IPS-18c (cell line): ENCODE measurements at regions not wholly inside any gene's neighbourhood (a gene's known extent, or its start where the extent isn't known, plus 50 kb on each side); places are given as distances from the start of the nearest gene placed in this dataset.
A peak's percentile ranks its signal among the peaks of the same experiment; 100 is the strongest.

ENCODE experiments used
- H3K4me3 ChIP-seq: 2 replicates; pipeline ENCODE4 v1.7.0; 2013; ENCODE audit warnings: low read depth, mild to moderate bottlenecking, low read length, moderate library complexity; ENCODE audit not compliant: insufficient read depth
- H3K9me3 ChIP-seq: one replicate; pipeline ENCODE4 v1.6.1; 2013; ENCODE audit warnings: mild to moderate bottlenecking, low read length, moderate library complexity; ENCODE audit not compliant: control insufficient read depth, insufficient read depth

DNA sequence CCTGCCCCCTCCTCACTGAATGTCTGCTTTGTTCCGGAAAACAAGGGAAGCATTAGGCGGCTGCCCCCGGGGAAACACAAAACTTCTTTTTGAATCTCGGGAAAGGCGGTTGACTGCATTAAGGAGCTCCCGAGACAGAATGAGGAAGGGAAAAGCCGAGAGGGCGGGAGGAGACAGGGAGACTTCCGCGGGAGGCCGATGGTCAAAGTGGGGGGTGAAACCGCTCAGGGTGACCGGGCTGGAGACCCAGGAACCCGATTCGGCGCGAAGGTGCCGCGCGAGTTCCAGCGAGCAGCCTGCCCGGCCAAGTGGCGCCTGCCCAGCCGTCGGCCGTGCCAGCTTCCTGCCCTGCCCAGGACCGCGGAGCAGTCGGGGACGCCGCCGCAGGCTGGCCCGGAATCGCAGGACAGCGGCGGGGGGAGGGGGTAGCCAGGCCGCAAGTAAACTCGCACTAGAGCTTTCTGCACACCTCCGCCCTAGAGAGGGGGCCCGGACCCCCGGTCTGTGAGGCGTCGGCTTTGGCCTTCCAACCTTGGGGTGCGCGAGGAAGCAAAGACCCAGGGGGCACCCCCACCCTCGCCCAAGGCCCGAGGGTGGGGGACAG lies 55.1 kb upstream of the BCOR start:
- Histone ChIP-seq H3K9me3 (peaks cover 15% of the 10 kb centered on the region), H3K4me3 (peak overlapping the region; percentile 43)

GRCh38 chrX:40152173-40152711 lies 54.5 kb upstream of the BCOR start:
- H3K9me3 ChIP-seq = peaks cover 12% of the 10 kb centered on the region

GRCh38 chrX:40151211-40152172 lies 53.7 kb upstream of the BCOR start:
- H3K9me3 ChIP-seq = peaks cover 7% of the 10 kb centered on the region
- H3K4me3 ChIP-seq = peak overlapping the region; percentile 43

More at GRCh38 chrX:40152173-40152711, 54.5 kb upstream of the BCOR start:
- peak overlapping the region; percentile 43; the same call in 1 of the 2 replicates for H3K4me3 ChIP-seq

DNA sequence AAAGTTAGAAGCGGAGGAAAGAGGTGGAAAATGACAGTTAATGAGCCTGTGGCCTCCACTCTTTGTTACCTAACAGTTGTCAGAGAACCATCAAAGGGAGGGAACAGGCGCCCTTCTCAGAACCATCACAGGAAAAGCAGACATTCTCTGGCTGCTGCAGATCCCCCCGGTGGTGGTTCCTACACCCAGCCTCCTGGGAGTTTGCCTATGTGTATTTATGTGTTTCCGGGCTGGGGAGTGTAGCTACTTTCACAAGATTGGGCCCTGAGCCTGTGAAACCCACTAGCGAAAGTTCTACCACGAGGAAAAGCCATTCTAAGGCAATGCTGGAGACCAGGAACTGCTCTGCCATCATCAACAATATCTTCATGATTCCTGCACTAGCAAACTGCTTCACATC lies 52.7 kb upstream of the BCOR start:
- H3K4me3 ChIP-seq = no peak overlapping the region

DNA sequence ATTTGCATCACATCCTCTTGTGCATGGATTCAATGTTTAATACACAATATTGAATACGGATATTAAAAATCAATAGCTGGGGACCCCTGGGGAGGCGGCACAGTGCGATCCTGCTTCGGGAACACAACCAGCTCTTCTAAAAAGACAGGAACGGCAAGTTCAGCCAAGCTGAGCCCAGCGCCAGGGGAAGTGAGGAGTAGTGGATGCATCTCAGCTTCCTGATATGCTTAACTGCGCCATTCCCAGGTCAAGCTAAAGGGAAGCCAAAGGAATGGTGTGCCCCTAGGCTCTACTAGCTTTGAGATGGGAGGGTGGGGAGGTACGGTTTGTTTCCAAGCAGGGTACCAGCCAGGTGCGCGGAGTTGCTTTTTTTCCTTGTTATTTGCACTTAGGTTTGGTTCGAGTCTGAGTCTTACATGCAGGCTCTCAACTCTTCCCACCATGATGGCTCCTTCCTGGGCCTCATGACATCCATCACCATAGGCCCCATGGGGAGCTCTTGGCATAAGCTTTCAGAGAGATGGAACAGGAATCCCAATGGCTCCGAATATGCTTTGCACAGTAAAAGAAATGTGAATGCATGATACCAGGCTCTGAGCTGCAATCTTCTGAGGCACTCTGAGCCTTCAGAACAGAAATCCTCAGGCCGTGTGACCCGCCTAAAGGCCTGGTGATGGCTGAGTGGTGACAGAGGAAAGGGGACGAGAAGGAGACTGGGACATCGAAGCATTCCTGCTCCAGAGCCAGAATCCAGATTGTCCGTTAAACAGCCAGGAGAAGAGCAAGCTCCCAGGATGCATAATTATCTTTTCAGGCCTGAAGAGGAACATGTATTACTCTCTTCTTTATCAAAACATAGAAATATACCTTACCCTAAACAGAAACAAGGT lies 51.8 kb upstream of the BCOR start:
- Histone ChIP-seq H3K4me3 (peak overlapping the region; percentile 32; the same call in 1 of the 2 replicates), H3K9me3 (peaks cover 13% of the 10 kb centered on the region)

More for the DNA sequence above, 52.7 kb upstream of the BCOR start:
- peaks cover 11% of the 10 kb centered on the region for H3K9me3 ChIP-seq

DNA sequence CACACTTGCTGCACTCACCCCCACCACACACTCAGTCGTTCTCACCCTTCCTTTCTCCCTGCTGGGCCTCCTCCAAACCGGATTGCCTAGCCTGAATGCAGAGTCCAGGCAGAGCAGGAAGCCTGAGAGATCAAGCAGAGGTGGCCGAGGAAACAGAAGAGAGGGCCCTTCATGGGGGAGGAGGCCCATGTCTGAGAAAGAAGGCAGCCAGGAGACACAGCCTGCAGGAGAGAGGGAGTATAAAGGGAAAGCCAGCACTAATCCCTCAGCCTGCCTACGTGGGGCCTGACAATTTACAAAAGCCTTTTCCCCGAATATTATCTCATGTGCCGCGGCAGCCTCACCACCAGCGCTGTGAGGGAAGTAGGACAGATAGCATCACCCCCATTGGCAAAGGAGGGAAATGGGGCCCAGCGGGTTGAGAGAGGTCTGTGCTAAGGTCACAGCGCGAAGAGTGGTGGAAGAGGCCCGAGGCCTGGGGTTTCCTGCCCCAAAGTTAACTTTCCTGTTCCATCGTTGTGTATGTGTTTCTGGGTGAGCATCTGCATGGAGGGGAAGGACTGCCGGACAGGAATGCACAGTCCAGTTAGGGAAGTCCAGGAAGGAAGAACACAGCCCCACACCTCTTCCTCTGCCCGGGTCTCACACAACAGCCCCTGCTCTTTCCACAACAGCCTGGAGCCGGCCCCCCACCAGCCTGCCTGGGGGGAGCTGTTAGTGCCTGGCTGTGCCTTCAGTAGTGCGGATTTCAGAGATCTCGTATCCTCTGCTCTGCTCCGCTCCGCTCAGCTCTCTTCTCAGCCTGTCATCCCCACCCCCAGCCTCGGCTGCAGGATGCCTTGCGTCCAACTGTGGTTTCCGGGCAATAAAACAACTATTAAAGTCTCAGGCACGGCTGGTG lies 50.9 kb upstream of the BCOR start:
- Histone ChIP-seq H3K4me3 (0 out of 2 replicates have a peak overlapping the region, but pooled peaks have one; percentile 32), H3K9me3 (peaks cover 13% of the 10 kb centered on the region)

GRCh38 chrX:40147971-40148370 lies 50.2 kb upstream of the BCOR start:
- Histone ChIP-seq H3K9me3 (peaks cover 13% of the 10 kb centered on the region), H3K4me3 (0 out of 2 replicates have a peak overlapping the region, but pooled peaks have one; percentile 15)
